ENCODE measurements at regions not wholly inside any gene's neighbourhood (a gene's known extent, or its start where the extent isn't known, plus 50 kb on each side); places are given as distances from the start of the nearest gene placed in this dataset.

- DNase-seq (ENCODE audit: low read depth): no peak
These were observed 183.2 kb downstream of the NDFIP2 start for GRCh38 chr13:79663977-79664636.

DNA sequence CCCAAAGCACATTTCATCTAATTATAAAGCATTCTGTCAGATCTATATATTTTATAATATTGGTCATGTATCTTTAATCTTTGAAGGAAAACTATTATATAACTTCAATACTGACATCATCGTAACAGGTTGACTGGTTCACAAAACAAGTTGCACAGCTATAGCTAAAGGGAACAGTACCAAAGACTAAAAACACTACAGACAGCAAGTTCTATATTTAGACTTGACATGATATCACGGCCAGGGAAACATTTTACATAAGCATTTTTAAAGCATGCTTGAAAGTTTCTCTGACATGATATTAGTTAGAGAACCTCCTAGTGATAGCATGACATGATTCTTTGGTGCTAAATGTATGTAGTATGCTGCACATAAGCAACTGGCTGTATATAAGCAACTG lies 182.5 kb downstream of the NDFIP2 start:
- DNase-seq (ENCODE audit: low read depth): no peak

DNA sequence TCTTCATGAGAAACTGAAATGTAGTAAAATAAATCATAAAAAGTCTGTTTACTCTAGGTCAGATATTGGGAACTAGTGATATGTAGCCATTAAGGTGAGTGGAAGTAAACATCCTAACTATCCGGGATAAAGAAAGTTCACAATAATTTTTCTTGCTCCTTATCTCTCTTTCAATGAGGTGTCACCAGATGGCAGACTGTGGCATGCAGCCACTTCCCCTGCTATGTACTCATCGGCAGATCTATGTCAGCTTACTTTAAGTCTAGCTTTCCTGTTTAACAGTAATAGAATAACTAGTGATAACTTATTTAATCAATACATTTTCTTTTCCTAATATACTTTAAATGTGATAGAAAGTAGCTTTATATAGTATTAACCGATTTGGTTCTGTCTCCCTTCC lies 181.9 kb downstream of the NDFIP2 start:
- DNase-seq (ENCODE audit: low read depth): no peak

GRCh38 chr13:79660361-79660760 lies 179.4 kb downstream of the NDFIP2 start:
- DNase-seq (ENCODE audit: low read depth): no peak

- DNase-seq (ENCODE audit: low read depth): no peak
These were observed 178.2 kb downstream of the NDFIP2 start for GRCh38 chr13:79659121-79659521.

- no peak for DNase-seq (ENCODE audit: low read depth)
These were observed 177.5 kb downstream of the NDFIP2 start for GRCh38 chr13:79658333-79658975.

GRCh38 chr13:79655509-79655908 lies 174.6 kb downstream of the NDFIP2 start:
- no peak for DNase-seq (ENCODE audit: low read depth)

GRCh38 chr13:79654520-79654919 lies 173.6 kb downstream of the NDFIP2 start:
- no peak for DNase-seq (ENCODE audit: low read depth)

- DNase-seq (ENCODE audit: low read depth): no peak
These were observed 169.7 kb downstream of the NDFIP2 start for GRCh38 chr13:79650688-79651087.

DNA sequence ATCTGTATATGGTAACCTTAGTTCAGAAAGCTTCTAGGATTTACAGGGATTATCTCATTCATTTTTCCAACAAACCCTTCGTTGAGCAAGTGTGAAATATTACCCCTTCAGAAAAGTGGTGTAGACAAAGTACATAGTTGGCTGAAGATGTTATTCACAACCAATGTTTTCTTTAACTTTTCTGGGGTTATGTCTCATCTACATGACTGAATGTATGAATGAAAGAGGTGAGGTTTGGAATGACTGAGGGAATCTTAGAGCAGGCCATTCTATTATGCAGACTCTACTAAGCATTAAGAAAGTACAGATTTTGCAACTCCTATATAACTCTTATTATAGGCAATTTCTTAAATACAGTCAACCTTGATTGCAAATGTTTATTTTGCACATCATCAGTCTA lies 167.2 kb downstream of the NDFIP2 start:
- no peak for DNase-seq (ENCODE audit: low read depth)

DNA sequence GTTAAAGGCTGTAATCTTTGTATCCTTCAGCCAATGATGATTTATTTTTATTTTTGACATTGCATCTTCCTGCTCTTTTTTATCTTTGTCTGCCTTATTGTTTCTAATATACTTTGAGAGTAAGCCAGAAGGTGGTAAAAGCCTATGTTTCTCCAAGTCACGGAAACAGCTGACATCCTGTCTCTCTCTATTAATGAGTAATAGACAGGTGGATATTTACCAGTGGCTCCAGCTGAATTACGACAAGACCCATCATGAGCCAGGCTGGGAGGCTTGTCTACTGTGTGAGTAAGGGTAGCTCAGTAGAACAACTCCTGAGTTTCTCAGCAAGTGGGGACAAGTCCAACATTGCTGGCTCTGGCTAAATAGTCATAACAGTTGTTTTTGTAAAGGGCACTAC lies 166.6 kb downstream of the NDFIP2 start:
- DNase-seq (ENCODE audit: low read depth): no peak

GRCh38 chr13:79646880-79647279 lies 165.9 kb downstream of the NDFIP2 start:
- DNase-seq (ENCODE audit: low read depth): no peak

DNA sequence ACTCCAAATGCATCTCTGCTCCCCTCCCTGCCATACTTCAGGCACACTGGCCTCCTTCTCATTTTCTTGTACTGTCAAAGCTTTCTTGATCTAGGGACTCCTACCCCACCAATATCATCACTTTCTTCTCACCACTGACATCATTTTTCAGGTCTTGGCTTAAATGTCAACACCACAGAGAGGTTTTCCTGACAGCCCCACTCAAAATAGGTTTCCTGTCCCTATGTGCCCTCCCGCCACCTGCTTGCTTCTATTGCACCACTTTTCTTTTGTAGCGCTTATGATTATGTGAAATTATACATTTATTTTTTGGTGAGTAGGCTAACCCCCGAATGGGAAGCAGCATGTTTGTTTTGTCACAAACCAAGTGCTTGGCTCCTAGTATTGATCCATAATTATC lies 164.6 kb downstream of the NDFIP2 start:
- no peak for DNase-seq (ENCODE audit: low read depth)

DNA sequence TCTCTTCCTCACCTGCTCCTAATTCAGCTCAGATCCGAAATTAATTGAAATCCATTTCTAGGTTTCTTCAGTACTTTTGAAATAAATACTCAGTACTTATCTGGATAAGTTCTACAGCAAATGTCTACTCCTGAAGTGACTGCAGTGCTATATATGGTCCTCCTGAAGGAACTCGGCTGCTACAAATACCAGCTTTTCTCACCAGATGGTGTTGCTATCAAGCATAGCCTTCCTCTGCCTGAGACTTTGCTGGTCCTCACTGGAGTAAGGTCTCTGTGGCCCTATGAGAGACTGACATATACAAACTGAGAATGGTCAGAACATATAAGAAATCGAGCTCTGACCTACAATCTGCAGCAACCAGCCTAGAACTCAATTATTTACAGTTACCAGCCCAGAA lies 161.6 kb downstream of the NDFIP2 start:
- DNase-seq (ENCODE audit: low read depth): no peak

DNA sequence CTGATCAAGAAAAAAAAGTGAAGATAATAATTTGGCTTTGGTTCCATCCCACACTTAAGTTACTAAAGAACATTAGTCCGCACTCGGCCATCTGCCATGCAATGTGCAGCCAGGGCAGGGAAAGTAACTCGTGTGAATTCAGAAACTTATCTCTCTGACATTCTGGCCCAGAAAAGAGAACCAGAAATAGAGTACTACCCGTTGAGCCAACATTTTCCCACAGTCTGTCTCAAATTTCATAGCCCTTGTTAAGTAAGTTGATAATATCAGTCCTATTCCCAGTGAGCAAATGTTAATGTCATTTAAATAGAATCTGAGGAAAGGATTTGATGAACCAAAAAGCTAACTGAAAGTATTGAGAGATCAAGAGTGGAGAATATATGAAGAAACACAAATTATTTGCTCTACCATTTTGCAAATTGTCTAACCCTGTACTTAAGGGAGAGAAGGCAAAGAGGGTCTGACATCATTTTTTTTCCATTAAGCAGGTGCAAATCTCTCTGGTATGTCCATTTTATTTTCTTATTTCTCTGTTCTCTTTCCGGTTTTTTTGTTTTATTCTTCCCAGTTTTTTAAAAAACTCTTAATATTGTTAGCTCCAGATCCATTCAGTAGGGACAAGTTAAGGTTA lies 156.3 kb downstream of the NDFIP2 start:
- DNase-seq (ENCODE audit: low read depth): no peak

DNA sequence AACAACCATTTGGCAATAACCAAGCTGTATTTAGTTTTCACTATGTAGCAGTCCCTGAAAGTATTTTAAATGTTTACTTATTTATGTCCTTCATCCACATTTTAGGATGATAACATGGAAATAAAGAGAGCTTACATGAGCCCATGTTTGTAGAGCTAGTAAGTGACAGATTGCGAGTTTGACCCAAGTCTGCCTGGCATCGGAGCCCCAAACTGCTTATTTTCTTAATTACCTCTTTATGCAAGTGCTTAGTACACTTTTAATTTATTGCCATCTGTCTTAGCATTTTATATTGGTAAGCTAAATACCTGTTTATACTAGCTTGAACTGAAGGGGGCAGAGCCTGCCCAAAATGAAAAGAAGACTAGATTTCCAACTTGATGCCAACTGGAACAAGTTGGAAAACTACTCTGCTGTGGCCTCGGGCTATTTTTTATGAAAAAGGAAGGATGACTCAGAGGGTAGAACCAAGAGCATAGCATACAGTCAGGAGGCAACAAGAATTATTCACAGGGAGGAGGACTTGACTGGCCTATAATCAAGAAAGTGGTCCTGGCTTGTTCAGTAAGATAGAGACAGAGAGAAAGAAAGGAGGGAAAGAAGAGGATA lies 150.2 kb downstream of the NDFIP2 start:
- no peak for DNase-seq (ENCODE audit: low read depth)

DNA sequence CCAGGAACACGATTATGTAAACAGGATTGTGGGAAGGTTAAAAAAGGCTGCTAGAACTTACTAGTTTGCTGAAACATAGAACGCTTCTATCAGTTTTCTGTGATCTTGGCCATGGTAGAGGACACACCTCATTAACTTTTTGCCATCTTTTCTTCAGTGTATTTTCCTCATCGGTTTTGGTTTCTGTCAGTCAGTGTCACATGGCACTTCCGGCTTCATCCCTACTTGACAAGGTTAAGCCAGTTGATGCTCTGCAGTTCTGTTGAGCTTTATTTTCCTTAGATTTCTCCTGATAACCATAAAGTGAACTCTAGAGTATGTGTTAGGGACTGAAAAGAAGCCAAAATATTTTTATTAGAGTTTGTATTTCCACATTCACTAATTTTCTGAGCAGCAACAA lies 147.5 kb downstream of the NDFIP2 start:
- no peak for DNase-seq (ENCODE audit: low read depth)

- DNase-seq (ENCODE audit: low read depth): no peak
These were observed 146.0 kb downstream of the NDFIP2 start for GRCh38 chr13:79626924-79627323.

DNA sequence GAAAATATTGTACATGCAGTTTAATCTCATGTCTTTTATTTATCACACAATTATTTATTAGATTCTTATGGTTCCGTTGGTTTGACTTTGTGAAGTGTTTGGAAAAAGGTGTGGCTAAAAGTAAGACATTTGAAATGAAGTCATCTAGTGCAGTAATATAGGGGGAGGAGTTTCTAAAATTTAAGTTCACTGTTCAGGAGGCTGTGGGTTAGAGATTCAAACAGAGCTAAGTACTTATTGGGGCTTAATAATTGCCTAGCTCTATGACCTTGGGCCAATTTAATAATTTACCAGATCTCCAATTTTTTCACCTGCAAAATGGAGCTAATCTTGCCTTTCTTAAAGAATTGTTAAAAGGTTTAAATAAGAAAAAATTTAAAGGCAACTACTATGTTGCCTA lies 144.6 kb downstream of the NDFIP2 start:
- DNase-seq (ENCODE audit: low read depth): no peak

GRCh38 chr13:79621902-79622301 lies 140.9 kb downstream of the NDFIP2 start:
- DNase-seq (ENCODE audit: low read depth): no peak

DNA sequence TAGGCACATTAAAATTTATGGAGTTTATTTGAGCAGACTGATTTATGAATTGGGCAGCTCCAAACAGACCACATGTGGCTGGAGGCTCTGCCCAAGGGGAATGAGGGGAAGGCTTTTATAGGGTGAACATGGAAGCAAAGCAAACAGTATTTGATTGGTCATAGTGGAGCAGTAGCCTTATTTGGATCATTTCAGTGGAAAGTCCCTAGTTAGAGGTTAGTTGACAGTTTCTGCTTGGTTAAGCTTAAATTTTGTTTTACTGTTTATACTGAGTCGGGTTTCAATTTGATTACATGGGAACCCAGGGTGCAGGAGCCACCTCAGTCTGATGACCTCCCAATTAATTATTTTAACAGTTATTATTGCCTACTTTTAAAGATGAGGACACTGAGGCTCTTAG lies 140.5 kb downstream of the NDFIP2 start:
- DNase-seq (ENCODE audit: low read depth): no peak

GRCh38 chr13:79614250-79614918 lies 133.4 kb downstream of the NDFIP2 start:
- DNase-seq (ENCODE audit: low read depth): no peak

DNA sequence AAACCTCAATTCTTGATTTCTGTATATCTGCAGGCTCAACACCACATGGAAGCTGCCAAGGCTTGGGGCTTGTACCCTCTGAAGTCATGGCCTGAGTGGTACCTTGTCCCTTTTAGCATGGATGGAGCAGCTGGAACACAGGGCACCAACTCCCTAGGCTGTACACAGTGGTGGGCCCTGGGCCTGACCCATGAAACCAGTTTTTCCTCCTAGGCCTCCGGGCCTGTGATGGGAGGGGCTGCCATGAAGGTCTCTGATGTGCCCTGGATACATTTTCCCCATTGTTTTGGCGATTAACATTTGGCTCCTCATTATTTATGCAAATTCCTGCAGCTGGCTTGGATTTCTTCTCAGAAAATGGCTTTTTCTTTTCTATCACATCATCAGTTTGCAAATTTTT lies 131.6 kb downstream of the NDFIP2 start:
- no peak for DNase-seq (ENCODE audit: low read depth)
